AG09319 (cell line): ENCODE measurements at regions not wholly inside any gene's neighbourhood (a gene's known extent, or its start where the extent isn't known, plus 50 kb on each side); places are given as distances from the start of the nearest gene placed in this dataset.

Experiments used
- DNase-seq: peaks from one replicate; pipeline ENCODE4 v3.0.0-alpha.2; 2010; ENCODE audit warnings: low read depth; ENCODE audit errors: extremely low read depth
- TF ChIP-seq, protein P1 (sequence below): IDR thresholded peaks from 2 replicates; pipeline ENCODE4 v1.5.1; 2011; ENCODE audit warnings: low read depth, mild to moderate bottlenecking, inconsistent platforms, low read length, moderate library complexity

DNA sequence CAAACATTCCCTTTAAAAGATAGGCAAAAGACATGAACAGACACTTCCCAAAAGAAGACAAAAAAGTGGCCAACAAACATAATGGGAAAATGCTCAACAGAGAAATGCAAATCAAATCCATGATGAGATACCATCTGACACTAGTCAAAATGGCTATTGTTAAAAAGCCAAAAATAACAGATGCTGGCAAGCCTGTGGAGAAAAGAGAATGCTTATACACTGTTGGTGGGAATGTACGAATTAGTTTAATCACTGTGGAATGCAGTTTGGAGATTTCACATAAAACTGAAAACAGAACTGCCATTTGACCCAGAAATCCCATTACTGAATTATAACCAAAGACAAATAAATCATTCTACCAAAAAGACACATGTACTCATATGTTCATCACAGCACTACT is 58.3 kb upstream of the WDR41 start:
- TF ChIP-seq, protein P1, sequence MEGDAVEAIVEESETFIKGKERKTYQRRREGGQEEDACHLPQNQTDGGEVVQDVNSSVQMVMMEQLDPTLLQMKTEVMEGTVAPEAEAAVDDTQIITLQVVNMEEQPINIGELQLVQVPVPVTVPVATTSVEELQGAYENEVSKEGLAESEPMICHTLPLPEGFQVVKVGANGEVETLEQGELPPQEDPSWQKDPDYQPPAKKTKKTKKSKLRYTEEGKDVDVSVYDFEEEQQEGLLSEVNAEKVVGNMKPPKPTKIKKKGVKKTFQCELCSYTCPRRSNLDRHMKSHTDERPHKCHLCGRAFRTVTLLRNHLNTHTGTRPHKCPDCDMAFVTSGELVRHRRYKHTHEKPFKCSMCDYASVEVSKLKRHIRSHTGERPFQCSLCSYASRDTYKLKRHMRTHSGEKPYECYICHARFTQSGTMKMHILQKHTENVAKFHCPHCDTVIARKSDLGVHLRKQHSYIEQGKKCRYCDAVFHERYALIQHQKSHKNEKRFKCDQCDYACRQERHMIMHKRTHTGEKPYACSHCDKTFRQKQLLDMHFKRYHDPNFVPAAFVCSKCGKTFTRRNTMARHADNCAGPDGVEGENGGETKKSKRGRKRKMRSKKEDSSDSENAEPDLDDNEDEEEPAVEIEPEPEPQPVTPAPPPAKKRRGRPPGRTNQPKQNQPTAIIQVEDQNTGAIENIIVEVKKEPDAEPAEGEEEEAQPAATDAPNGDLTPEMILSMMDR, result no peak

GRCh38 chr5:77545285-77545684 is 53.2 kb upstream of the WDR41 start:
- TF ChIP-seq, protein P1, result no peak

More for the DNA sequence above, 58.3 kb upstream of the WDR41 start:
- no peak for DNase-seq

More at GRCh38 chr5:77545285-77545684, 53.2 kb upstream of the WDR41 start:
- DNase-seq, result no peak
